GM23248 (cell line): ENCODE measurements at regions not wholly inside any gene's neighbourhood (a gene's known extent, or its start where the extent isn't known, plus 50 kb on each side); places are given as distances from the start of the nearest gene placed in this dataset.

Experiments
- DNase-seq: peaks from one replicate; pipeline ENCODE4 v3.0.0-alpha.2; 2015
- H2AFZ ChIP-seq: fragments of 200-600 bp; sonication (generic); 2 replicates; pipeline ENCODE4 v1.6.1; 2016; ENCODE audit warnings: antibody characterized with exemption
- H3F3A ChIP-seq: fragments of 200-600 bp; sonication (generic); 2 replicates; pipeline ENCODE4 v1.6.1; 2016; ENCODE audit warnings: mild to moderate bottlenecking, antibody characterized with exemption, mixed run types; ENCODE audit not compliant: insufficient read depth
- H3K27ac ChIP-seq: fragments of 200-600 bp; sonication (generic); 2 replicates; pipeline ENCODE4 v1.5.1; 2016; ENCODE audit warnings: mild to moderate bottlenecking
- H3K27me3 ChIP-seq: fragments of 200-600 bp; sonication (generic); replicated peaks from 2 replicates; pipeline ENCODE4 v1.6.1; 2016; ENCODE audit warnings: mild to moderate bottlenecking; ENCODE audit not compliant: insufficient read depth
- H3K36me3 ChIP-seq: fragments of 200-600 bp; sonication (generic); 2 replicates; pipeline ENCODE4 v1.6.1; 2016; ENCODE audit warnings: low read depth, mild to moderate bottlenecking
- H3K4me1 ChIP-seq: fragments of 200-600 bp; sonication (generic); 2 replicates; pipeline ENCODE4 v1.6.1; 2016; ENCODE audit warnings: mild to moderate bottlenecking; ENCODE audit not compliant: insufficient read depth
- H3K4me2 ChIP-seq: fragments of 200-600 bp; sonication (generic); one replicate; pipeline ENCODE4 v1.6.1; 2016; ENCODE audit warnings: mild to moderate bottlenecking; ENCODE audit not compliant: unreplicated experiment
- H3K4me3 ChIP-seq: fragments of 200-600 bp; sonication (generic); 2 replicates; pipeline ENCODE4 v1.5.1; 2016; ENCODE audit warnings: mild to moderate bottlenecking
- H3K79me2 ChIP-seq: fragments of 200-600 bp; sonication (generic); 2 replicates; pipeline ENCODE4 v1.6.1; 2016; ENCODE audit warnings: mild to moderate bottlenecking; ENCODE audit not compliant: insufficient read depth
- H3K9ac ChIP-seq: fragments of 200-600 bp; sonication (generic); 2 replicates; pipeline ENCODE4 v1.6.1; 2016; ENCODE audit warnings: mild to moderate bottlenecking
- H3K9me2 ChIP-seq: fragments of 200-600 bp; sonication (generic); 2 replicates; pipeline ENCODE4 v1.6.1; 2016; ENCODE audit warnings: mixed run types, mild to moderate bottlenecking, moderate library complexity; ENCODE audit not compliant: insufficient read depth
- H3K9me3 ChIP-seq: fragments of 200-600 bp; sonication (generic); one replicate; pipeline ENCODE4 v1.6.1; 2017; ENCODE audit warnings: low read depth
- H4K20me1 ChIP-seq: fragments of 200-600 bp; sonication (generic); 2 replicates; pipeline ENCODE4 v1.6.0; 2016; ENCODE audit not compliant: insufficient read depth
- EZH2 ChIP-seq: fragments of 200-600 bp; sonication (generic); IDR thresholded peaks from 2 replicates; pipeline ENCODE4 v1.6.1; 2018; ENCODE audit warnings: antibody characterized with exemption, mild to moderate bottlenecking; ENCODE audit not compliant: insufficient read depth, poor library complexity, severe bottlenecking
- EZH2phosphoT487 ChIP-seq: fragments of 200-600 bp; sonication (generic); IDR thresholded peaks from 2 replicates; pipeline ENCODE4 v1.6.1; 2018; ENCODE audit warnings: antibody characterized with exemption, moderate library complexity, mild to moderate bottlenecking, low read depth; ENCODE audit not compliant: insufficient read depth
- WGBS, 2 experiments: methylation state at CpG; one replicate each; pipeline ENCODE4 v1.1.6; 2015 to 2017; ENCODE audit warnings: low lambda C conversion rate in 2 of 2, low coverage in 1 of 2; ENCODE audit errors: missing lambda C conversion rate in 2 of 2; 5-methylcytosine and 5-hydroxymethylcytosine counted together
- in situ Hi-C: fragments of 300-500 bp; cut with MboI; formaldehyde crosslinking; loops from 2 replicates; pipeline ENCODE4 v1.15.0; 2020

DNA sequence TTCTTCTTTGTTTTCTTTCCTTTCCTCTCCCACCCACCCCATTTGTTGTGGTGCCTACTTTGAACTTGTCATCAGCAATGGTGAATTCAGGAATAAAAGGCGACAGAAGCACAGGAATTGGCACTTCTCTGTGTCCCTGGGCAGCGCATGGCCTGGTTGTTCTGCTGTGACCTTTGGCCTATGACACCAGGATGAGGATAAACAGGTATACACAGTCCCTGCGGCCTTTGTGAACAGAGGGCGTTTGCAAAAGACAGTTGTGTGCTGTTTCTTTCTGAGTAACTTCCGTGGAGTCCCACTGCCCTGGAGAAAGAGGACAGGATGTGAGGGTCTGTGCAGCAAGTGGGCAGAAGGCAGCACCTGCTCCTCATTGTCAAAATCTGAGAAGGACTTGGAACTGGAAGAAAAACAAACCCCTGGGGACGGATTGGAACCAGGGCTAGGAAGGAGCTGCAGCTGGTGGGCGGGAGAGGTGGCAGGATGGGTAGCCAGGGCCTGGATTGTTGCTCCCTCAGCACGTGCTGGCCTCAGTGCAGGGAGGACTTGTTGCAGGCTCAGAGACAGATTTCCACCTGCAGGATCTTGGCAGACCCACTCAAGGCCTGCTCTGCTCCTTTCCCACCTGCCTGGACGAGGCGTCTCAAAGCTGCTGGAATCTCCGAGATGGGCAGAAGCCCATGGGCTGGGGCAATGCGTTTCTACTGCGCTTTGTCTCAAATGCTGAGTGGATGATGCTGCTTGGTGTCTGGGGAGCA, 159.5 kb downstream of the ACKR3 start:
- in situ Hi-C loops = no loop called here
- Histone ChIP-seq H3K27me3 (no peaks in the 10 kb centered on the region), H2AFZ (no peak overlapping the region), H3K9me2 (no peaks in the 10 kb centered on the region), H3K79me2 (no peaks in the 10 kb centered on the region), H4K20me1 (no peaks in the 10 kb centered on the region), H3K4me3 (no peak overlapping the region), H3K27ac (no peak overlapping the region), H3K9ac (no peak overlapping the region), H3K36me3 (no peaks in the 10 kb centered on the region), H3K4me2 (no peak overlapping the region), H3F3A (peaks cover 5% of the 10 kb centered on the region; the same call in 1 of the 2 replicates), H3K4me1 (peaks cover 10% of the 10 kb centered on the region), H3K9me3 (no peaks in the 10 kb centered on the region)
- DNase-seq = no peak
- TF ChIP-seq EZH2phosphoT487 (no peak), EZH2 (no peak)
- WGBS, 2 experiments = 85% methylated on average over 12 to 13 of the region's 13 CpGs

DNA sequence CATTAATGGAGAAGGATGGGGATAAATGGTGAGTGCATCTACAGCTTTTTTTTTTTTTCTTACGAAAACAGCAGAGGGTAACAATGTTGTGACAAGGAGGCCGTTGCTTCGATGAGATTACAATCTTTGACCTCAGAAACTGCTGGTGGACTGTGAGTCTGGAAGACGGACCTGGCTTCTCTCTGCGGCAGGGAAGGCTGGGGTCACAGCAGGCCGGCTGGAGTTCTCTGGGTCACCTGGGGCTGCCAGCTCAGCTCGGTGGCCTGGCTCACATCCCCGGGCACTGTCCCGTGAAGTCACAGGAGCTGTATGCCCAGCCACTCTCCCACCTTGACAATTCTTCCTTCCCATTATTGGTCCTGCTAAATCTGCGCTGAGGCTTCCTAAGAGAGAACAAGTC, 160.8 kb downstream of the ACKR3 start:
- Histone ChIP-seq H3F3A (peaks cover 5% of the 10 kb centered on the region; the same call in 1 of the 2 replicates), H3K27ac (no peak overlapping the region), H3K9me3 (no peaks in the 10 kb centered on the region), H3K9me2 (no peaks in the 10 kb centered on the region), H3K36me3 (no peaks in the 10 kb centered on the region), H3K27me3 (no peaks in the 10 kb centered on the region; the same call in 1 of the 2 replicates), H3K4me2 (no peak overlapping the region), H4K20me1 (no peaks in the 10 kb centered on the region), H3K9ac (no peak overlapping the region), H3K4me1 (peaks cover 10% of the 10 kb centered on the region), H3K79me2 (no peaks in the 10 kb centered on the region), H2AFZ (no peak overlapping the region), H3K4me3 (no peak overlapping the region)
- DNase-seq = no peak
- 91 to 93% methylated on average over 10 of the region's 10 CpGs for WGBS, 2 experiments
- in situ Hi-C loops = no loop called here
- TF ChIP-seq EZH2phosphoT487 = no peak
- TF ChIP-seq EZH2 = no peak

DNA sequence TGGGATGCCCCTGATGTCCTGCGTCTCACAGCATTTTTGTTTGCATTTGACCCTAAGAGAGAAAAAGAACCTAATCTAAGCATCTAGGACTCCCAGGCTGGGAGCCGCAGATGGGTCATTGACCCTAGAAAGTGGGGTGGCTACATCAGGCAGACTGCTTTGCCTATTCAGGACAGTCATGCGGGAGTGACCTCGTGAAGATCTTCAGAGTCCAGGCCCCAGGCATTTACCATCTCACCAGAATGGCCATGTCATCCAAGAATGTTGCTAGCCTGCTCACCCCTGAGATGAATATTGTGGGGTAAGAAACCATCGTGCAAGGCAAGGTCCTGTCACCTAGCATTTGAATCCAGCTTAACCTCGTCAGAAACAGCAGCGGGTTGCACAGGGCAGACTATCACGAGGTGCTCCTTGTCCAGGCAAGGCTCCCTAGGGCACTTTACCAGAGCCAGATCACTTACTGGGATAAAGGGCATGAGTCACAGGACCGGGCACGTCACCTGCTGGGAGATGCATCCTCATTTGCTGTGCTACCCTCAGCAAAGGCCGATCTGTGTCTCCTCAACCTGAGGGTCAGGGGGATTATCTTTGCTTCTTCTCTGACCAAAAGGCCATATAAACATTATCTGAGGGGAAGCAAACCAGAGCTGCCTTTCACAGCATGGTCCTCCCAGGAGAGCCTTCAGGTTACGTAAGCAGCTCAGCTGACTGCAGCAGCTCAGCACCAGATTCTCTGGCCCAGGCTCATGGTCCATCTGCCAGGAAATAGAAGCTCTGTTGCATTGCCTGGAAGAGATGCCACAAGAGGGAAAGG, 162.3 kb downstream of the ACKR3 start:
- H3K9me2 ChIP-seq = no peaks in the 10 kb centered on the region
- in situ Hi-C loops = no loop called here
- H3K27ac ChIP-seq = peak overlapping the region; percentile 22; the same call in 1 of the 2 replicates
- H3K9me3 ChIP-seq = no peaks in the 10 kb centered on the region
- DNase-seq = peak; percentile 87
- no peak overlapping the region for H3K9ac ChIP-seq
- no peaks in the 10 kb centered on the region for H3K79me2 ChIP-seq
- no peak overlapping the region; the same call in 1 of the 2 replicates for H2AFZ ChIP-seq
- 33 to 34% methylated on average over 12 of the region's 12 CpGs for WGBS, 2 experiments
- no peak overlapping the region for H3K4me3 ChIP-seq
- no peaks in the 10 kb centered on the region for H4K20me1 ChIP-seq
- peaks cover 5% of the 10 kb centered on the region; the same call in 1 of the 2 replicates for H3F3A ChIP-seq
- no peaks in the 10 kb centered on the region for H3K36me3 ChIP-seq
- TF ChIP-seq EZH2 = no peak
- TF ChIP-seq EZH2phosphoT487 = no peak
- peaks cover 9% of the 10 kb centered on the region; the same call in 1 of the 2 replicates for H3K27me3 ChIP-seq
- peaks cover 10% of the 10 kb centered on the region for H3K4me1 ChIP-seq
- H3K4me2 ChIP-seq = no peak overlapping the region

DNA sequence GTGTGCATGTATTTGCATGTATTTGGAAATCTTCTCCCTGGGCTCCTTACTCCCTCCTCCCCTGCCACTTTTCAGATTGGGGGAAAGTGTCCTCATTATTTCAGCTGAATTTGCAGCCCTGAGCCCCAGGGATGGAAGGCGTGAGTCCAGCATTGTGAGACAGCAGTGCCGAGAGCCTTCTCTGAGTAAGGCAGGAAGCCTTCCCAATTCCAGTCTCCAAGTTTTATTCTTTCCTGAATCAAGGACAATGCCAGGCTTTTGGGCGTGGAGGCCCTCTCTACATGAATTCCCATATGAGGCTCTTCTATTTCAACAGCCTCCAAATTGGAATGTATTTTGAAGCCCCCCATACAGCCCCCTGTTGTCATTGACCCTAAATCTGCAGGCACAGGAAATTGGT, 163.5 kb downstream of the ACKR3 start:
- Histone ChIP-seq H3K27me3 (peaks cover 9% of the 10 kb centered on the region; the same call in 1 of the 2 replicates), H2AFZ (no peak overlapping the region), H3F3A (peaks cover 5% of the 10 kb centered on the region; the same call in 1 of the 2 replicates), H3K36me3 (no peaks in the 10 kb centered on the region), H3K79me2 (no peaks in the 10 kb centered on the region), H3K4me2 (no peak overlapping the region), H3K9me3 (no peaks in the 10 kb centered on the region), H3K27ac (no peak overlapping the region), H4K20me1 (no peaks in the 10 kb centered on the region), H3K4me3 (no peak overlapping the region), H3K4me1 (peaks cover 10% of the 10 kb centered on the region), H3K9ac (no peak overlapping the region), H3K9me2 (no peaks in the 10 kb centered on the region)
- in situ Hi-C loops = no loop called here
- no peak for DNase-seq
- WGBS, 2 experiments = 65 to 73% methylated on average over 3 of the region's 3 CpGs
- TF ChIP-seq EZH2phosphoT487 (no peak), EZH2 (no peak)
